Caki2 (cell line): ENCODE measurements at regions not wholly inside any gene's neighbourhood (a gene's known extent, or its start where the extent isn't known, plus 50 kb on each side); places are given as distances from the start of the nearest gene placed in this dataset.
"Not testable (repeated sequence)": the region's sequence is repeated elsewhere in the genome, so short reads cannot be mapped to it uniquely, and the experiment has no call there.

Experiments used
- DNase-seq: peaks from one replicate; pipeline ENCODE4 v3.0.0-alpha.2; 2015; ENCODE audit warnings: low read depth
- in situ Hi-C: cut with HindIII; loops from 2 replicates; pipeline ENCODE4 v1.10.0; 2016; ENCODE audit warnings: low sequenced_read_pairs, low pct_unique_long_range_greater_than_20kb, mixed read lengths

- DNase-seq, in situ Hi-C loops: not testable (repeated sequence)
Observed at GRCh38 chr4:121616449-121616848, 80.3 kb downstream of the ANXA5 start.

DNA sequence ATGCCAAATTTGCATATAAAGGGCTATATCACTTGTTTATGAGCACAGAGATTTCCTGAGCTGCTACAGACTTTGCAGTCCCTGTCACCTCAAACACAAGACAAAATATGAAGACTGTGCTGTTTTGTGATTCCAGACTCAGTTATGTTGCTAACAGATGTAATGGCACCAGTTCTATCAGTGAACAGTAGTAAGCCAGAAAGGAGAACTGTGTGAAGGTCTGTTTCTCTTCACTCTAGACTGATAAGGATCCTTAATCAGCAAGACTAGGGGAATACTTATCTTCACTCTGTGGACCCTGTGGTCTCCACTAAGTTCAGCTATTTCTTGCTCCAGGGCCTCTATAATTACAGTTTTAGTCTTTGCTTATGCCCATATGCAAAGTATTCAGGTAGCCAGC is 82.7 kb downstream of the ANXA5 start:
- in situ Hi-C loops, result no loop called here
- no peak for DNase-seq

DNA sequence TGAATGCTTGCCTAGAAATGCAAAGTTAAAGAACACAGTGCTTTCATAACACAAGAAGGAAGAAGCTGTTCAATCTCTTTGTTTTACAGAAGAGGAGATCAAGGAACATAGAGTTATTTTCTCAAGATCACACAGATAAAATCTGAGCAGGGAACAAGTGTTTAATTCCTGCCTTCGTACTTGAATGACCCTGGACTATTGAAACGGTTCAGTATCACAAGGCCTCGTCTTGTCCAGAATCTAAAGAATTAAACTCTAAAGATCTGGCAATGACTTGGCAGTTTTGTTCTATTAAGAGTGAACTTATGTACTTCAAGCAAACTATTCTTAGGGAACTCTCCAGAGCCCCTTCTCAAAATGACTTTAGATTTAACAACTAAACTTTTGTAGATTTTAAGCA is 97.7 kb downstream of the ANXA5 start:
- DNase-seq, result peak; percentile 34
- in situ Hi-C loops, result no loop called here

DNA sequence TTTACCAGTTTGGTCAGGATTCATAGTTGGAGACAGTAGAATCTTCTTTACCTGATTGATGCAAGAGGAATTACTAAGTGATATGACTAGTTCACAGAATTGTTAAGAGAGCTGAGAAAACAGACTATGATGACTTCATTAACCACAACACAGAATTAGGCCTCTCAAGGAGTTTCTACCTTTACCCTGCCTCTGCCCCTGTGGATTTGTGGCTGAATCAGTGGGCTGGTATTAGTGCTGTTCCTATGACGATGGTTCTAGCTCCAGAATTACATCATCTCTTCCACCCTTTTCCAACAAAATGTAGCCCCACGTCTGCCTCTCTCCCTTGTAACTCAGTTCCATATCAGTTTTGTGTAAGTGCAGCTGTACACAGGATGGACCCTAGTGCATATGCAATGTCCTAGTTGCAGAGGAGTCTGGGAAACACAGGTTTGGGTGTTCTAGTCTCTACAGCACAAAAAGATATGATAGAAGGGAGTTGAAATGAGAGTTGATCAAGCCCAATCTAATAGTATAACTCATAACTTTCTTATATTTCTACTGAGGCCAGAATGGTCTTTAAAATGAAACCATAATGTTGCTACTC is 99.3 kb downstream of the ANXA5 start:
- peak; percentile 41 for DNase-seq
- in situ Hi-C loops, result no loop called here

GRCh38 chr4:121594796-121595526 is 101.8 kb downstream of the ANXA5 start:
- DNase-seq, result peak; percentile 31
- in situ Hi-C loops, result no loop called here

- DNase-seq, result no peak
- in situ Hi-C loops, result no loop called here
Observed at GRCh38 chr4:121593760-121594159, 103.0 kb downstream of the ANXA5 start.

DNA sequence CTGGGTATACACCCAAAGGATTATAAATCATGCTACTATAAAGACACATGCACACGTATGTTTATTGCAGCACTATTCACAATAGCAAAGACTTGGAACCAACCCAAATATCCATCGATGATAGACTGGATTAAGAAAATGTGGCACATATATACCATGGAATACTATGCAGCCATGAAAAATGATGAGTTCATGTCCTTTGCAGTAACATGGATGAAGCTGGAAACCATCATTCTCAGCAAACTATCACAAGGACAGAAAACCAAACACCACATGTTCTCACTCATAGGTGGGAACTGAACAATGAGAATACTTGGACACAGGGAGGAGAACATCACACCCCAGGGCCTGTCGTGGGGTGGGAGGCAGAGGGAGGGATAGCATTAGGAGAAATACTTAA is 104.5 kb downstream of the ANXA5 start:
- DNase-seq, in situ Hi-C loops: not testable (repeated sequence)

DNA sequence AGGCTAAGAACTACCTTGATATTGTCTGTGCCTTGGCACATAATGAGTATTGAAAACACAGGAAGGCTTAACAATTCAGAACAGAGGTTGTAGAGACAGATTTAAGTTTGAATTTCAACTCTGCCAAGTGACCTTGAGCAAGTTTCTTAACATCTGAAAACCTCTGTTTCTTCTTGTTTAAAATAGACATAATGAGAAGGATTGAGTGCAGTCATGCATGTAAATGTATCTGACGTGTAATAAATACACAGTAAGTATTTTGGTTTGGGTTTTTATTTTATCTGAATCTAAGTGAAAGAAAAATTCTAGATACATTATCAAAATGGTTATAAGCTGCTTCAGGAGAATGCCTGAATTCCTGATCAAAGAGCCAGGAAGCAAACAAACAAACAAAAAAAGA is 111.9 kb downstream of the ANXA5 start:
- in situ Hi-C loops, result no loop called here
- no peak for DNase-seq

DNA sequence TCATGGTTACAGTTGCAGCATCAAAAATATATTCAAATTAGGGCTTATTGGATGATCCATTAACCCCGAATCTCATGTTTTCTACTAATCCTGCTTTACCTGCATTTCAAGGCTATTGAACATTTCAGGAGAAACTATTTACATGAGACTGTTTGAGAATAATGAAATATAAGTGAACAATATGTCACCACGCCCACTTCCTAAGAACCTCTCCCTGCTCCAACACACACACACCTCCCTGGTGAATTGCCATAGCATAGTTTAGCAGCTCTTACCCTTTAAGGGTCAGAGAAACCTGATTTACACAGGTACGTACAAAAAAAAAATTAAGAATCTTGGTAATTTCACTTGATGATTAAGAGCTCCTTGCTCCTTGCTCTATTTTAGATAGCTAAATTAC is 113.4 kb downstream of the ANXA5 start:
- no peak for DNase-seq
- in situ Hi-C loops, result no loop called here

- in situ Hi-C loops, result no loop called here
- DNase-seq, result no peak
Observed at GRCh38 chr4:121582296-121582695, 114.5 kb downstream of the ANXA5 start.

GRCh38 chr4:121575392-121575791 is 121.4 kb downstream of the ANXA5 start:
- in situ Hi-C loops, DNase-seq: not testable (repeated sequence)

- DNase-seq, result no peak
- in situ Hi-C loops, result no loop called here
Observed at GRCh38 chr4:121574618-121575017, 122.2 kb downstream of the ANXA5 start.

DNA sequence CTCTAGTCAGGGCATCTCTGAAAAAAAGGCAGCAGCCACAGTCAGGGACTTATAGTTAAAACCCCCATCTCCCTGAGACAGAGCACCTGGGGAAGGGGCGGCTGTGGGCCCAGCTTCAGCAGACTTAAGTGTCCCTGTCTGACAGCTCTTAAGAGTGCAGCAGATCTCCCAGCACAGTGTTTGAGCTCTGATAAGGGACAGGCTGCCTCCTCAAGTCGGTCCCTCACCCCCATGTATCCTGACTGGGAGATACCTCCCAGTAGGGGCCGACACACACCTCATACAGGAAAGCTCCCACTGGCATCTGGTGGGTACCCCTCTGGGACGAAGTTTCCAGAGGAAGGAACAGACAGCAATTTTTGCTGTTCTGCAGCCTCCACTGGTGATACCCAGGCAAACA is 129.0 kb downstream of the ANXA5 start:
- in situ Hi-C loops, result no loop called here
- DNase-seq, result no peak

GRCh38 chr4:121564840-121565375 is 131.9 kb downstream of the ANXA5 start:
- DNase-seq, result no peak
- in situ Hi-C loops, result no loop called here

- DNase-seq, result no peak
- in situ Hi-C loops, result no loop called here
Observed at GRCh38 chr4:121562811-121563210, 134.0 kb downstream of the ANXA5 start.

- in situ Hi-C loops, result no loop called here
- DNase-seq, result no peak
Observed at GRCh38 chr4:121555315-121556107, 141.3 kb downstream of the ANXA5 start.

DNA sequence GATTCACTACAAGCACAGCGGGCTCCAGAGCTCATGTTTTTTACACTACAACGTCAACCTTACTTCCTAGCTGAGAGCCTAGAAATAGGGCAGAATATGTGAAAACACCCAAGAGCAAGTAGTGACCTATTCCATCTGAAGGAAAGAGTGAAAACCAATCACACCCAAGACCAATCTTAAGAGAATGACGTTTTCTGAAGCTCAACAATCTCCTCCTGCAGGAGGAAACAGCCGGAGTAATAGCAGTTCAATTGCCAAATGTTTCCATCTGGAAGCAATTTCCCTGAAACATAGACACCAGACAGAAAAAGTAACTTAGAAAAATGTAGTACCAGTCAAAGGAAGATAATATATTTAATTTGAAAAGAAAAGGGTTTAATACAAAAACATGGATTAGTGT is 142.4 kb downstream of the ANXA5 start:
- in situ Hi-C loops, result no loop called here
- no peak for DNase-seq

- DNase-seq, result no peak
- in situ Hi-C loops, result no loop called here
Observed at GRCh38 chr4:121551881-121552280, 144.9 kb downstream of the ANXA5 start.

DNA sequence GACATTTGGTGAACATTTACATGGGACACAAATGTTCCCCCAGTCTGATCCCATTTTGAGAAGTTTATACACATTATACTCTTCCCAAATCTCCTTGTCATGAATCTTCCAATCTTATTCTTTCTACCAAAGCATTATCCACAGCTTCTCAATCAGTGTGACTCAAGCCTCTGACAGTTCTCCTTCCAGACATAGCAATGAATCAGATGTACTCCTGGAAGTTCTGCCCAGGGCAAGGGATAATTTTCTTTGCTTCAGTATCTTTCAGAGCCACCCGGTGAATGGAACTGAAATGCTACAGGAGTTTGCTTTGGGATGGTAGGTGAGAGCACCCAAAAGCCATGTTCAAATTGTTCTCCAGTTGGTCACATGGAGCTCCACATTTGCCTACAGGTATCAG is 145.5 kb downstream of the ANXA5 start:
- in situ Hi-C loops, result no loop called here
- no peak for DNase-seq
